Prostate gland (tissue), 2 donors: ENCODE measurements at regions not wholly inside any gene's neighbourhood (a gene's known extent, or its start where the extent isn't known, plus 50 kb on each side); places are given as distances from the start of the nearest gene placed in this dataset.

Source experiments
- DNase-seq: peaks from one replicate; pipeline ENCODE4 v3.0.0-alpha.2; 2019; ENCODE audit warnings: low spot score
- H3K27ac ChIP-seq, 2 donors: fragments of 200-600 bp; sonication (generic); 2 replicates each; pipeline ENCODE4 v1.5.1; 2017 to 2019
- H3K27me3 ChIP-seq: fragments of 200-600 bp; sonication (generic); replicated peaks from 2 replicates; pipeline ENCODE4 v1.5.1; 2019; ENCODE audit not compliant: insufficient read depth
- H3K36me3 ChIP-seq, 2 donors: fragments of 200-600 bp; sonication (generic); 1 replicate in 1 of 2; 2 replicates in 1 of 2; pipeline versions ENCODE4 v1.5.1 to v1.8.1; 2017 to 2019
- H3K4me1 ChIP-seq: fragments of 200-600 bp; sonication (generic); replicated peaks from 2 replicates; pipeline ENCODE4 v1.5.1; 2019
- H3K4me3 ChIP-seq, 2 donors: fragments of 200-600 bp; sonication (generic); 2 replicates each; pipeline ENCODE4 v1.5.1; 2017 to 2019
- H3K9me3 ChIP-seq: fragments of 200-600 bp; sonication (generic); 2 replicates; pipeline ENCODE4 v1.5.1; 2017
- CTCF ChIP-seq, 4 experiments: fragments of 200-600 bp in 2 of 4; fragments of 450-650 bp in 2 of 4; sonication (generic) in 2 of 4; IDR thresholded peaks; 1 replicate in 3 of 4; 2 replicates in 1 of 4; pipeline ENCODE4 v1.5.1; 2016 to 2019; ENCODE audit warnings: antibody characterized with exemption in 4 of 4, mild to moderate bottlenecking in 2 of 4, moderate library complexity in 2 of 4
- POLR2A ChIP-seq: fragments of 450-650 bp; IDR thresholded peaks from one replicate; pipeline ENCODE4 v1.6.1; 2016; ENCODE audit warnings: antibody characterized with exemption, mild to moderate bottlenecking
- POLR2AphosphoS5 ChIP-seq: sonication (generic); formaldehyde crosslinking; IDR thresholded peaks from one replicate; pipeline ENCODE4 v1.6.1; 2017; ENCODE audit warnings: antibody characterized with exemption
- WGBS: methylation state at CpG from one replicate; pipeline ENCODE4 v1.1.5; 2018; 5-methylcytosine and 5-hydroxymethylcytosine counted together
- intact Hi-C: fragments of 100-400 bp; cut with DNase I; formaldehyde crosslinking; loops from one replicate; pipeline ENCODE4 v1.14.2; 2022

GRCh38 chr13:34513526-34513925 lies 428.5 kb upstream of the NBEA start:
- Histone ChIP-seq H3K4me3 (no peak overlapping the region), H3K4me1 (no peaks in the 10 kb centered on the region), H3K9me3 (no peaks in the 10 kb centered on the region), H3K27ac (no peak overlapping the region), H3K36me3 (no peaks in the 10 kb centered on the region), H3K27me3 (no peaks in the 10 kb centered on the region)
- no peak for DNase-seq
- TF ChIP-seq CTCF (IDR thresholded peaks at IDR 0.05) (no peak), POLR2AphosphoS5 (no peak), POLR2A (no peak)
- WGBS: 78% methylated on average over 1 of the region's 1 CpG
- intact Hi-C loops: loop anchor here (5.0 kb wide), 1 partner anchor 46 kb away; no protein-coding TSS in a partner anchor

DNA sequence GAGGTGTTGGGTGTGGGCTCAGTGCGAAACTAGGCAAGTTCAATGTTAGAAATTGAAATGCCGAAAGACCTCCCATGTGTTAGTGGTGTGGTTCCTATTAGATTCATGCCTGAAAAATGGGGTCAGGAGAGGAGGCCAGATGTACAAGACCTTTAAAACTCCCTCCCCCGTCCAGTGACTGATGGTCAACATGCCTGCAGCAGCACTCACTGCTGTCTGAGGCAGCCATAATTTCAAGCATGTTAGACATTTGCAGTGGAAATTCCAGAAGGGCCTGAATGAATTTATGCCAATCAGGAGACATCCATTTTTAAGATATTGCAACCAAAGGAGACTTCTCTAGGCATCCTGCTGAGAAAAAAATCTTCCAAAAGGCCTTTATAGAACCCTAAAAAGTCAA lies 426.9 kb upstream of the NBEA start:
- Histone ChIP-seq H3K4me1 (no peaks in the 10 kb centered on the region), H3K27ac (no peak overlapping the region), H3K9me3 (no peaks in the 10 kb centered on the region), H3K27me3 (no peaks in the 10 kb centered on the region), H3K4me3 (no peak overlapping the region), H3K36me3 (no peaks in the 10 kb centered on the region)
- intact Hi-C loops: no loop called here
- WGBS: 91% methylated on average over 3 of the region's 3 CpGs
- DNase-seq: no peak
- TF ChIP-seq POLR2AphosphoS5 (no peak), POLR2A (no peak), CTCF (IDR thresholded peaks at IDR 0.05) (no peak)

- H3K4me1 ChIP-seq: no peaks in the 10 kb centered on the region
- H3K9me3 ChIP-seq: no peaks in the 10 kb centered on the region
- no peak for DNase-seq
- intact Hi-C loops: no loop called here
- H3K27me3 ChIP-seq: no peaks in the 10 kb centered on the region
- TF ChIP-seq POLR2AphosphoS5: no peak
- TF ChIP-seq POLR2A: no peak
- TF ChIP-seq CTCF (IDR thresholded peaks at IDR 0.05): no peak
- no peak overlapping the region for H3K4me3 ChIP-seq
- 62% methylated on average over 5 of the region's 5 CpGs for WGBS
- H3K36me3 ChIP-seq: no peaks in the 10 kb centered on the region
- H3K27ac ChIP-seq: no peak overlapping the region
These were observed 420.9 kb upstream of the NBEA start for GRCh38 chr13:34521171-34521570.

DNA sequence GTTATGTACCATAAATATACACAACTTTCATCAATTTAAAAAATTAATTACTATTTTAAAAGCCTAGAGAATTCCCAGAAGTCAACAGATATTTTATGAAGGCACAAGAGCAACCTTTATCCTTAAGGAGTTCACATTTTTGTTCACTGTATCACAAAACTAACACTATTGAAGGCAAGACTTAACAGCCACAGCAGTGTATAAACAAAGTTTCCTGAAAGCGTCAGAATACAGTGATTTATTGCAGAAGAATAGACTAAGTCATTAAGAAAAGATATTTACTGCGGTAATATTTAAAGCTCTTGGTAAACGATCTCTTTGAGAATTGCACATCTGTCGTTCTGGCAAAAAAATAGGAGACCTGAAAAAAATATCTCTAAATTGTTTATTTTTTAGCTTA lies 419.3 kb upstream of the NBEA start:
- Histone ChIP-seq H3K4me1 (no peaks in the 10 kb centered on the region), H3K9me3 (no peaks in the 10 kb centered on the region), H3K36me3 (no peaks in the 10 kb centered on the region), H3K27me3 (no peaks in the 10 kb centered on the region), H3K4me3 (no peak overlapping the region), H3K27ac (no peak overlapping the region)
- TF ChIP-seq CTCF (IDR thresholded peaks at IDR 0.05) (no peak), POLR2AphosphoS5 (no peak), POLR2A (no peak)
- WGBS: 18% methylated on average over 4 of the region's 4 CpGs
- intact Hi-C loops: no loop called here
- DNase-seq: no peak

GRCh38 chr13:34523406-34523805 lies 418.7 kb upstream of the NBEA start:
- no peak overlapping the region for H3K27ac ChIP-seq
- intact Hi-C loops: no loop called here
- no peaks in the 10 kb centered on the region for H3K9me3 ChIP-seq
- H3K36me3 ChIP-seq: no peaks in the 10 kb centered on the region
- no peak overlapping the region for H3K4me3 ChIP-seq
- H3K27me3 ChIP-seq: no peaks in the 10 kb centered on the region
- 41% methylated on average over 3 of the region's 3 CpGs for WGBS
- TF ChIP-seq POLR2AphosphoS5 (no peak), CTCF (IDR thresholded peaks at IDR 0.05) (no peak), POLR2A (no peak)
- no peak for DNase-seq
- no peaks in the 10 kb centered on the region for H3K4me1 ChIP-seq
